Liver (tissue), 8 donors: ENCODE measurements at regions not wholly inside any gene's neighbourhood (a gene's known extent, or its start where the extent isn't known, plus 50 kb on each side); places are given as distances from the start of the nearest gene placed in this dataset.

Source experiments
- DNase-seq: peaks from one replicate; pipeline ENCODE4 v3.0.0-alpha.2; 2017; ENCODE audit warnings: low spot score
- H3K27ac ChIP-seq, 2 donors: one replicate each; pipeline ENCODE4 v1.7.0; 2013; ENCODE audit warnings: inconsistent platforms in 2 of 2, low read length in 2 of 2, control low read depth in 1 of 2, low read depth in 1 of 2, mild to moderate bottlenecking in 1 of 2
- H3K27me3 ChIP-seq, 4 donors: one replicate each; pipeline versions ENCODE4 v1.6.1 to v1.7.0; 2013; ENCODE audit warnings: low read length in 3 of 4, inconsistent platforms in 1 of 4, mild to moderate bottlenecking in 1 of 4, moderate library complexity in 1 of 4; ENCODE audit not compliant: control insufficient read depth in 4 of 4, insufficient read depth in 4 of 4
- H3K36me3 ChIP-seq, 4 donors: one replicate each; pipeline versions ENCODE4 v1.6.1 to v1.7.0; 2013; ENCODE audit warnings: low read length in 3 of 4, mild to moderate bottlenecking in 3 of 4, low read depth in 1 of 4, moderate library complexity in 1 of 4; ENCODE audit not compliant: control insufficient read depth in 4 of 4, insufficient read depth in 3 of 4
- H3K4me1 ChIP-seq, 4 donors: one replicate each; pipeline versions ENCODE4 v1.6.1 to v1.7.0; 2013; ENCODE audit warnings: low read length in 3 of 4, mild to moderate bottlenecking in 3 of 4, moderate library complexity in 1 of 4; ENCODE audit not compliant: control insufficient read depth in 4 of 4, insufficient read depth in 4 of 4
- H3K4me3 ChIP-seq, 3 donors: one replicate each; pipeline versions ENCODE4 v1.6.1 to v1.7.0; 2013; ENCODE audit warnings: low read length in 3 of 3, control low read depth in 1 of 3, low read depth in 1 of 3, mild to moderate bottlenecking in 1 of 3
- H3K9ac ChIP-seq, 2 donors: one replicate each; pipeline ENCODE4 v1.7.0; 2013; ENCODE audit warnings: low read length in 2 of 2, mild to moderate bottlenecking in 2 of 2, moderate library complexity in 2 of 2, control low read depth in 1 of 2, low read depth in 1 of 2
- H3K9me3 ChIP-seq, 4 donors: one replicate each; pipeline versions ENCODE4 v1.6.1 to v1.7.0; 2013; ENCODE audit warnings: low read length in 3 of 4; ENCODE audit not compliant: control insufficient read depth in 4 of 4
- ATF3 ChIP-seq: IDR thresholded peaks from 2 replicates; pipeline ENCODE4 v1.6.1; 2016; ENCODE audit warnings: antibody characterized with exemption
- CTCF ChIP-seq: fragments of 150-350 bp; IDR thresholded peaks from 2 replicates; pipeline ENCODE4 v1.5.1; 2017; ENCODE audit warnings: improper control_type of control experiment, low read depth, low read length; ENCODE audit not compliant: missing input control
- EGR1 ChIP-seq, 2 donors: IDR thresholded peaks; 2 replicates each; pipeline ENCODE4 v1.6.1; 2016 to 2018; ENCODE audit warnings: antibody characterized with exemption in 2 of 2, low read depth in 2 of 2
- FOXA1 ChIP-seq: IDR thresholded peaks from 2 replicates; pipeline ENCODE4 v1.6.1; 2016; ENCODE audit warnings: antibody characterized with exemption
- FOXA2 ChIP-seq: IDR thresholded peaks from 2 replicates; pipeline ENCODE4 v1.6.1; 2016; ENCODE audit warnings: antibody characterized with exemption
- GABPA ChIP-seq, 2 donors: IDR thresholded peaks in 1 of 2; conservative IDR thresholded peaks in 1 of 2; 2 replicates each; pipeline ENCODE4 v1.6.1; 2016; ENCODE audit warnings: antibody characterized with exemption in 2 of 2, mild to moderate bottlenecking in 1 of 2, moderate library complexity in 1 of 2
- HNF4A ChIP-seq, 2 donors: conservative IDR thresholded peaks; 2 replicates each; pipeline ENCODE4 v1.6.1; 2016; ENCODE audit warnings: antibody characterized with exemption in 2 of 2, mild to moderate bottlenecking in 2 of 2
- HNF4G ChIP-seq: IDR thresholded peaks from 2 replicates; pipeline ENCODE4 v1.6.1; 2016; ENCODE audit warnings: antibody characterized with exemption
- JUND ChIP-seq, 2 donors: IDR thresholded peaks; 2 replicates each; pipeline ENCODE4 v1.6.1; 2016; ENCODE audit warnings: antibody characterized with exemption in 2 of 2
- MAX ChIP-seq: IDR thresholded peaks from 2 replicates; pipeline ENCODE4 v1.6.1; 2016; ENCODE audit warnings: antibody characterized with exemption
- NR2F2 ChIP-seq: IDR thresholded peaks from 2 replicates; pipeline ENCODE4 v1.6.1; 2016; ENCODE audit warnings: antibody characterized with exemption
- RAD21 ChIP-seq, 2 donors: IDR thresholded peaks; 2 replicates each; pipeline ENCODE4 v1.6.1; 2016; ENCODE audit warnings: antibody characterized with exemption in 2 of 2, mild to moderate bottlenecking in 2 of 2
- REST ChIP-seq: IDR thresholded peaks from 2 replicates; pipeline ENCODE4 v1.6.1; 2016; ENCODE audit warnings: antibody characterized with exemption, mild to moderate bottlenecking
- SP1 ChIP-seq: IDR thresholded peaks from 2 replicates; pipeline ENCODE4 v1.6.1; 2018; ENCODE audit warnings: antibody characterized with exemption, mild to moderate bottlenecking
- TAF1 ChIP-seq: conservative IDR thresholded peaks from 2 replicates; pipeline ENCODE4 v1.6.1; 2016; ENCODE audit warnings: antibody characterized with exemption, mild to moderate bottlenecking
- YY1 ChIP-seq: IDR thresholded peaks from 2 replicates; pipeline ENCODE4 v1.6.1; 2016; ENCODE audit warnings: antibody characterized with exemption, mild to moderate bottlenecking
- WGBS: extraction: QIAGEN DNeasy Blood & Tissue Kit; methylation state at CpG from one replicate; pipeline ENCODE4 v1.1.7; 2013; 5-methylcytosine and 5-hydroxymethylcytosine counted together
- donor health status: healthy.
- donor health status: healthy.
- donor health status: healthy.
- donor health status: healthy.
- donor health status: healthy.

- TF ChIP-seq FOXA1 = no peak
- no peak overlapping the region for H3K27ac ChIP-seq
- no peak for DNase-seq
Observed at GRCh38 chr15:94691169-94691568, 459.8 kb downstream of the MCTP2 start.

GRCh38 chr15:94692710-94693109 is 461.3 kb downstream of the MCTP2 start:
- H3K4me3 ChIP-seq = no peak overlapping the region
- peaks cover 0 to 2% (median 0%) of the 10 kb centered on the region in 4 donors for H3K27me3 ChIP-seq
- no peaks in the 10 kb centered on the region for H3K4me1 ChIP-seq
- H3K27ac ChIP-seq = no peak overlapping the region
- WGBS = 64% methylated on average over 3 of the region's 3 CpGs
- H3K9me3 ChIP-seq = no peaks in the 10 kb centered on the region
- no peak overlapping the region for H3K9ac ChIP-seq
- no peaks in the 10 kb centered on the region for H3K36me3 ChIP-seq
- no peak for DNase-seq
- TF ChIP-seq EGR1 (IDR thresholded peaks at IDR 0.05; ENCODE audit: low read depth in 2 of 2) (no peak), SP1 (no peak), HNF4G (no peak), FOXA2 (no peak), YY1 (no peak), MAX (no peak), CTCF (no peak), REST (no peak), FOXA1 (no peak), RAD21 (IDR thresholded peaks at IDR 0.05) (no peak), NR2F2 (no peak), TAF1 (no peak), ATF3 (no peak)

More at GRCh38 chr15:94691169-94691568, 459.8 kb downstream of the MCTP2 start:
- Histone ChIP-seq H3K27me3 (peaks cover 0 to 2% (median 0%) of the 10 kb centered on the region in 4 donors), H3K4me1 (no peaks in the 10 kb centered on the region), H3K4me3 (no peak overlapping the region), H3K9me3 (no peaks in the 10 kb centered on the region), H3K36me3 (no peaks in the 10 kb centered on the region), H3K9ac (no peak overlapping the region)
- WGBS = 77% methylated on average over 2 of the region's 2 CpGs

- no peak overlapping the region for H3K27ac ChIP-seq
- no peak overlapping the region for H3K4me3 ChIP-seq
- no peaks in the 10 kb centered on the region for H3K36me3 ChIP-seq
- TF ChIP-seq RAD21 (IDR thresholded peaks at IDR 0.05) (no peak), NR2F2 (no peak), ATF3 (no peak), YY1 (no peak), JUND (IDR thresholded peaks at IDR 0.05) (no peak), HNF4G (no peak), EGR1 (IDR thresholded peaks at IDR 0.05; ENCODE audit: low read depth in 2 of 2) (no peak), GABPA (IDR thresholded peaks at IDR 0.05 in 1 of 2, conservative IDR thresholded peaks at IDR 0.05 in 1 of 2) (no peak), CTCF (no peak), REST (no peak), HNF4A (conservative IDR thresholded peaks at IDR 0.05) (no peak)
Observed at GRCh38 chr15:94700211-94700610, 468.9 kb downstream of the MCTP2 start.

More at GRCh38 chr15:94700211-94700610, 468.9 kb downstream of the MCTP2 start:
- Histone ChIP-seq H3K4me1 (no peaks in the 10 kb centered on the region), H3K27me3 (no peaks in the 10 kb centered on the region), H3K9me3 (no peaks in the 10 kb centered on the region), H3K9ac (no peak overlapping the region)
- no peak for DNase-seq
- 86% methylated on average over 4 of the region's 4 CpGs for WGBS
